Spleen (tissue), 7 donors: ENCODE measurements at regions not wholly inside any gene's neighbourhood (a gene's known extent, or its start where the extent isn't known, plus 50 kb on each side); places are given as distances from the start of the nearest gene placed in this dataset.

Experiments
- CTCF ChIP-seq, 11 experiments: fragments of 200-600 bp in 7 of 11; fragments of 450-650 bp in 4 of 11; sonication (generic) in 4 of 11; IDR thresholded peaks in 8 of 11; conservative IDR thresholded peaks in 3 of 11; 1 replicate in 7 of 11; 2 replicates in 4 of 11; pipeline versions ENCODE4 v1.4.0 to v1.8.0; 2016 to 2021; ENCODE audit warnings: antibody characterized with exemption in 11 of 11, inconsistent platforms in 4 of 11, mild to moderate bottlenecking in 1 of 11
- POLR2A ChIP-seq, 3 donors: fragments of 450-650 bp; IDR thresholded peaks; one replicate each; pipeline ENCODE4 v1.5.1; 2017; ENCODE audit warnings: antibody characterized with exemption in 3 of 3, mild to moderate bottlenecking in 1 of 3
- donor health status: DM: no; HTN: no; CAD: no; lungs with moderate emphysema.
- donor health status: DM: no; HTN: no; CAD: no.
- donor health status: DM: no; HTN: no; CAD: no.

GRCh38 chr7:52423251-52423650 is 612.2 kb upstream of the POM121L12 start:
- TF ChIP-seq CTCF (IDR thresholded peaks at IDR 0.05 in 8 of 11, conservative IDR thresholded peaks at IDR 0.05 in 3 of 11), result no peak
- TF ChIP-seq POLR2A (IDR thresholded peaks at IDR 0.05), result no peak
